Inferior parietal cortex (tissue), 1 donor: ENCODE measurements at regions not wholly inside any gene's neighbourhood (a gene's known extent, or its start where the extent isn't known, plus 50 kb on each side); places are given as distances from the start of the nearest gene placed in this dataset.
A peak's percentile ranks its signal among the peaks of the same experiment; 100 is the strongest.

Experiments used
- DNase-seq: peaks from one replicate; pipeline ENCODE4 v3.0.0-alpha.2; 2016; ENCODE audit errors: extremely low spot score

DNA sequence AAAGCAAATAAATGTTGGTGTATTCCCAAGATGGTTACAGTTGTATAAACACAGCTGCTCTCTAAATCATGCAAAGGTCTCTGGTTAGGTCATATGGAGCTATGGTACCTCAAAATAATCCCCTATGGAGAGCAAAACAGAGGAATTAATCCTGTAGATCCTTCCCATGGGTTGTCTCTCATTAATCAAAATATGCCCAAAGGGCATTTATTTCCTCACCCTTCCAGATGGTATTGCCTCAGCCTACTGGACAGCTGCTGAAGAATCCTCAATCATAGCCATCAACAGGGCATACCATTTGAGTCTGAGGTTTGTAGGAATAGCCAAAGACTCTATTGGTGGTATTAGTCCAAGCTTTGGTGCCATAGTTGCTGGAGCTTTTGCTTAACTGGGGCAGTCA, 360.9 kb downstream of the RPL10L start:
- DNase-seq = no peak

DNA sequence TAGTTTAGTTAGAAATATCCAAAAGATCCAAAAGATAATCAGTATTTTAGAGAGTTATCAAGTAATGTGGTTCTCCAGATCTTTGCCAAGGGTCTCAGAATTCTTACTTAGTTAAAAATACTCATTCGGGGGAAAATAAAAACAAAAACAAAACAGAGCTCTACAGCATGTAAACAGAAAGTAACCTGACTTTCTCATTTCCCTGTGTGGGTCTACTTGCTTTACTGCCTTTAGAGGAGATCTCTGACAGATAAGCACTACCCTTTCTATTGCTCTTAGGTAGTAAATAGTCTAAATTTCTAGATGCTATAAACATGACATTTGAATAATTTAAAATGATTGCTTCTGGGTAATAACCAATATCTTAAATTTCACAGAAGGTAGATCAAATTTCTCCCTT, 371.8 kb downstream of the RPL10L start:
- DNase-seq = no peak

DNA sequence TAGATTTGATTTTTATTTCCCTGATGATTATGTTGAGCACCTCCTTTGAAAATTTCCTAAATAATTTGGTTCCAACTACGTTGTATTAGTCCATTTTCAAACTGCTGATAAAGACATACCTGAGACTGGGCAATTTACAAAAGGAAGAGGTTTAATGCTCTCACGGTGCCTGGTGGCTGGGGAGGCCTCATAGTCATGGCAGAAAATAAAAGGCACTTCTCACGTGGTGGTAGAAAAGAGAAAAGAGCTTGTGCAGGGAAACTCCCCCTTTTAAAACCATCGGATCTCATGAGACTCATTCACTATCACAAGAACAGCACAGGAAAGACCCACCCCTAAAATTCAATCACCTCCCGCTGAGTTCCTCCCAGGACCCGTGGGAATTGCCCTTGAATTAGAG, 372.3 kb downstream of the RPL10L start:
- DNase-seq = no peak

DNA sequence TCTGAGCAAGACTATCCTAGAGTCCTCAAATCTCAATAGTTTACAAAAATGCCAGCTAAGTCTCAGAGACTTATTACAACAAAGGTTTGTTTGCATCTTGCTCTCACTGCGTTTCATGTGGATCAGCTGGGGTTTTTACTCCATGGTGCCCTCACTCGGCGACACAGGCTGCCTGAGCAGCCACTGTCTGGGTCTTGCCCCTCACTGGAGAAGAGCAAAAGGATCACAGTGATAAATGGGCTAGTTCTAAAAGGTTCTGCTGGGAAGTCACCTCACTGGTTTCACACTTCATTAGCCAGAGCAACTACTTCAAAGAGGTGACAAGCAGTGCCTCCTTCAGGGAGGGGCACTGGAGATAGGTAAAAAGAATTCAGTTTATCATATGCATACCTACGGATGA, 392.0 kb downstream of the RPL10L start:
- no peak for DNase-seq

- no peak for DNase-seq
These were observed 395.2 kb downstream of the RPL10L start for GRCh38 chr14:46256381-46256780.

GRCh38 chr14:46250113-46250703, 401.4 kb downstream of the RPL10L start:
- peak; percentile 50 for DNase-seq

- DNase-seq = no peak
These were observed 403.5 kb downstream of the RPL10L start for GRCh38 chr14:46248001-46248630.

- peak; percentile 59 for DNase-seq
These were observed 406.3 kb downstream of the RPL10L start for GRCh38 chr14:46245276-46245675.

GRCh38 chr14:46233786-46234185, 417.8 kb downstream of the RPL10L start:
- no peak for DNase-seq

- no peak for DNase-seq
These were observed 421.0 kb downstream of the RPL10L start for GRCh38 chr14:46230540-46230939.

DNA sequence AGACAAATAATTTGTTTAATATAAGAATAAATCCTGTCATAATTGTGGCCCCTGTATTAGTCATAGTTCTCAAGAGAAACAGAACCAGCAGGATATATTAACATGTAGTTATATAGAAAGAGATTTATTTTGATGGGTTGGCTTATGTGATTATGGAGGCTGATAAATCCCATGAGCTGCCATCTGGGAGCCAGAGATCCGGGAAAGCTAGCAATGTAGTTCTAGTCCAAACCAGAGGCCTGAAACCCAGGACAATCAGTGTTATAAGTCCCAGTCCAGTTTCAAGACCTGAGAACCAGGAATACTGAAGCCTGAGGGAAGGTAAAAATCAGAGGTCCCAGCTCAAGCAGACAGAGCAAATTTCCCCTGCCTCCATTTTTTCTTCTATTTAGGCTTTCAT, 435.8 kb downstream of the RPL10L start:
- DNase-seq = no peak

DNA sequence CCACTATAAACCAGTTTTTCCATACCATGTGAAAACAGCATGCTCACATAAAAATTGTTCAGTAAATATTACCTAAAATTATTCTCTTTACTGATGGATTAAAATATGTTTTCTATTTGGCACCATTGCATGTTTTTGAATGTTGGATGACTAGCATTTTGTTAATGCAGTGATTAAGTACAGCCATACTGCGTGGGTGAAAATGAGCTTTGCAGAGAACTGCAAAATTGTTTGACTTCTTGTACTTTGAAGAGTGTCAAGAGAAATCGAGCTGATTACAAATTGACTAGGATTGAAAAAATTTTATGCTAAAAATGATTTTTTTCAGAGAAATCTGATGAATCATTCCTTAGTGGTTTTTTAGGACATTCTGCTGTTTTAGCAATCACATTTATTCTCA, 452.9 kb downstream of the RPL10L start:
- no peak for DNase-seq

- no peak for DNase-seq
These were observed 453.7 kb downstream of the RPL10L start for GRCh38 chr14:46197856-46198255.
